C4-2B (cell line): ENCODE measurements at regions not wholly inside any gene's neighbourhood (a gene's known extent, or its start where the extent isn't known, plus 50 kb on each side); places are given as distances from the start of the nearest gene placed in this dataset.

ENCODE experiments used
- ZFX ChIP-seq: fragments of 450-650 bp; IDR thresholded peaks from 2 replicates; pipeline ENCODE4 v1.6.1; 2017
- TF ChIP-seq, protein P1 (sequence below): fragments of 450-650 bp; conservative IDR thresholded peaks from 2 replicates; pipeline ENCODE4 v1.5.1; 2017; ENCODE audit warnings: mild to moderate bottlenecking

DNA sequence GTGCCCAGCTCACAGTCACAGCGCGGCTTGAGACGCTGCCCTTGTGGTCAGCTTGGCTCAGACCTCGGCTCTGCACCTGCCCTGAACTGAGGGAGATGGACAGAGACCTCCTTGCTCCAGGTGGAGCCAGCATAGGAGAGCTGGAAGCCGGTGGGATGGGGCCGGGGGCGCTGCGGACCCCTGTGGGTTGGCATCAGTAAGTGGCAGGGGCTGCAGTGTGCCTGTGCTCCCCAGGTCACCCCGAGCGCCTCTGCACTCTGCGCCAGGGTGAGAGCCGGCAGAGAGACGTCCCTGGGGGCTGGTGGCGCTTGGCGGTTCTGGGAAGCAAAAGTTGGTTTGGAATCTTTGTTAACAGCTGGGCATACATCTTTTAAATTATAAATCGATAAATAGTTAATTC lies 105.6 kb upstream of the TTC34 start:
- TF ChIP-seq, protein P1, sequence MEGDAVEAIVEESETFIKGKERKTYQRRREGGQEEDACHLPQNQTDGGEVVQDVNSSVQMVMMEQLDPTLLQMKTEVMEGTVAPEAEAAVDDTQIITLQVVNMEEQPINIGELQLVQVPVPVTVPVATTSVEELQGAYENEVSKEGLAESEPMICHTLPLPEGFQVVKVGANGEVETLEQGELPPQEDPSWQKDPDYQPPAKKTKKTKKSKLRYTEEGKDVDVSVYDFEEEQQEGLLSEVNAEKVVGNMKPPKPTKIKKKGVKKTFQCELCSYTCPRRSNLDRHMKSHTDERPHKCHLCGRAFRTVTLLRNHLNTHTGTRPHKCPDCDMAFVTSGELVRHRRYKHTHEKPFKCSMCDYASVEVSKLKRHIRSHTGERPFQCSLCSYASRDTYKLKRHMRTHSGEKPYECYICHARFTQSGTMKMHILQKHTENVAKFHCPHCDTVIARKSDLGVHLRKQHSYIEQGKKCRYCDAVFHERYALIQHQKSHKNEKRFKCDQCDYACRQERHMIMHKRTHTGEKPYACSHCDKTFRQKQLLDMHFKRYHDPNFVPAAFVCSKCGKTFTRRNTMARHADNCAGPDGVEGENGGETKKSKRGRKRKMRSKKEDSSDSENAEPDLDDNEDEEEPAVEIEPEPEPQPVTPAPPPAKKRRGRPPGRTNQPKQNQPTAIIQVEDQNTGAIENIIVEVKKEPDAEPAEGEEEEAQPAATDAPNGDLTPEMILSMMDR, result no peak
- no peak for TF ChIP-seq ZFX
